K562 (cell line): ENCODE measurements at regions not wholly inside any gene's neighbourhood (a gene's known extent, or its start where the extent isn't known, plus 50 kb on each side); places are given as distances from the start of the nearest gene placed in this dataset.

Experiments used
- NCOA1 ChIP-seq: fragments of 450-650 bp; IDR thresholded peaks from 2 replicates; pipeline ENCODE4 v1.6.1; 2016; ENCODE audit warnings: low read depth
- SMC3 ChIP-seq: conservative IDR thresholded peaks from 2 replicates; pipeline ENCODE4 v1.6.1; 2011; ENCODE audit warnings: low read depth, low read length, improper control_type of control experiment; ENCODE audit not compliant: insufficient read depth
- WHSC1 ChIP-seq: IDR thresholded peaks from one replicate; pipeline ENCODE4 v1.6.1; 2012; ENCODE audit warnings: low read length, control low read depth, inconsistent platforms
- ZNF263 ChIP-seq: sonication (generic); formaldehyde crosslinking; IDR thresholded peaks from 2 replicates; pipeline ENCODE4 v1.8.0; 2022; ENCODE audit warnings: mild to moderate bottlenecking, missing genetic modification reagents, borderline replicate concordance
- ZNF707 ChIP-seq: fragments of 250-450 bp; sonication (Bioruptor Pico); conservative IDR thresholded peaks from 2 replicates; pipeline ENCODE4 v1.8.0; 2022; ENCODE audit warnings: inconsistent platforms, mild to moderate bottlenecking, moderate library complexity
- TF ChIP-seq, protein P1 (sequence below), 3 experiments: IDR thresholded peaks in 2 of 3; conservative IDR thresholded peaks in 1 of 3; 2 replicates each; pipeline ENCODE4 v1.5.1; 2011 to 2012; ENCODE audit warnings: low read length in 3 of 3, mild to moderate bottlenecking in 3 of 3, control low read depth in 2 of 3, improper control_type of control experiment in 1 of 3, inconsistent platforms in 1 of 3, low read depth in 1 of 3, mixed read lengths in 1 of 3, moderate library complexity in 1 of 3; ENCODE audit not compliant: insufficient read depth in 2 of 3
- TF ChIP-seq, protein P2 (sequence below): IDR thresholded peaks from 2 replicates; pipeline ENCODE4 v1.6.1; 2012; ENCODE audit warnings: low read depth, low read length, improper control_type of control experiment, borderline replicate concordance
- TF ChIP-seq, protein P3 (sequence below): fragments of 450-650 bp; IDR thresholded peaks from 2 replicates; pipeline ENCODE4 v1.6.1; 2016; ENCODE audit warnings: antibody characterized with exemption

DNA sequence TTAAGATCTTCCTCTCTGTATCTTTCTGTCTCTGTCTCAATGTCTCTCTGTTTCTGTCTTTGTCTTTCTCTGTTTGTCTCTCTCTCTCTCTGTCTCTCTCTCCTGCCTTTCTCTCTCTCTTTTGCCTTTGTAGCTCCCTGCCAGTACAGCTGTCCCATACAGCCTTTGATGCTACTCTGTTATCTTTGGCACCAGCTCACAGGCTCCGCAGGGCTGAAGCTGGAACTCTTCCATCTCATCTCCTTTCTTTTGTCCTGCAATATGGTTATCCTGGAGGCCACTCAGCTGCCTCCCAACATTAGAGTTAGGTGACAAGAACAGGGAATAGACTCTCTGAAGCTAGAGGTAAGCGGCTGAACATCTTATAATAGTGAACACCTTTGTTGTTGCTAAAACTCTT is 354.3 kb upstream of the NEGR1 start:
- TF ChIP-seq, protein P1, sequence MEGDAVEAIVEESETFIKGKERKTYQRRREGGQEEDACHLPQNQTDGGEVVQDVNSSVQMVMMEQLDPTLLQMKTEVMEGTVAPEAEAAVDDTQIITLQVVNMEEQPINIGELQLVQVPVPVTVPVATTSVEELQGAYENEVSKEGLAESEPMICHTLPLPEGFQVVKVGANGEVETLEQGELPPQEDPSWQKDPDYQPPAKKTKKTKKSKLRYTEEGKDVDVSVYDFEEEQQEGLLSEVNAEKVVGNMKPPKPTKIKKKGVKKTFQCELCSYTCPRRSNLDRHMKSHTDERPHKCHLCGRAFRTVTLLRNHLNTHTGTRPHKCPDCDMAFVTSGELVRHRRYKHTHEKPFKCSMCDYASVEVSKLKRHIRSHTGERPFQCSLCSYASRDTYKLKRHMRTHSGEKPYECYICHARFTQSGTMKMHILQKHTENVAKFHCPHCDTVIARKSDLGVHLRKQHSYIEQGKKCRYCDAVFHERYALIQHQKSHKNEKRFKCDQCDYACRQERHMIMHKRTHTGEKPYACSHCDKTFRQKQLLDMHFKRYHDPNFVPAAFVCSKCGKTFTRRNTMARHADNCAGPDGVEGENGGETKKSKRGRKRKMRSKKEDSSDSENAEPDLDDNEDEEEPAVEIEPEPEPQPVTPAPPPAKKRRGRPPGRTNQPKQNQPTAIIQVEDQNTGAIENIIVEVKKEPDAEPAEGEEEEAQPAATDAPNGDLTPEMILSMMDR (IDR thresholded peaks at IDR 0.05 in 2 of 3, conservative IDR thresholded peaks at IDR 0.05 in 1 of 3; ENCODE audit: insufficient read depth in 2 of 3, low read depth in 1 of 3, low read length in 3 of 3) = no peak
- TF ChIP-seq, protein P2, sequence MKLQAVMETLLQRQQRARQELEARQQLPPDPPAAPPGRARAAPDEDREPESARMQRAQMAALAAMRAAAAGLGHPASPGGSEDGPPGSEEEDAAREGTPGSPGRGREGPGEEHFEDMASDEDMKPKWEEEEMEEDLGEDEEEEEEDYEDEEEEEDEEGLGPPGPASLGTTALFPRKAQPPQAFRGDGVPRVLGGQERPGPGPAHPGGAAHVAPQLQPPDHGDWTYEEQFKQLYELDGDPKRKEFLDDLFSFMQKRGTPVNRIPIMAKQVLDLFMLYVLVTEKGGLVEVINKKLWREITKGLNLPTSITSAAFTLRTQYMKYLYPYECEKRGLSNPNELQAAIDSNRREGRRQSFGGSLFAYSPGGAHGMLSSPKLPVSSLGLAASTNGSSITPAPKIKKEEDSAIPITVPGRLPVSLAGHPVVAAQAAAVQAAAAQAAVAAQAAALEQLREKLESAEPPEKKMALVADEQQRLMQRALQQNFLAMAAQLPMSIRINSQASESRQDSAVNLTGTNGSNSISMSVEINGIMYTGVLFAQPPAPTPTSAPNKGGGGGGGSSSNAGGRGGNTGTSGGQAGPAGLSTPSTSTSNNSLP = no peak
- TF ChIP-seq SMC3 = no peak
- no peak for TF ChIP-seq ZNF707 (CRISPR knock-in tag)
- TF ChIP-seq, protein P3, sequence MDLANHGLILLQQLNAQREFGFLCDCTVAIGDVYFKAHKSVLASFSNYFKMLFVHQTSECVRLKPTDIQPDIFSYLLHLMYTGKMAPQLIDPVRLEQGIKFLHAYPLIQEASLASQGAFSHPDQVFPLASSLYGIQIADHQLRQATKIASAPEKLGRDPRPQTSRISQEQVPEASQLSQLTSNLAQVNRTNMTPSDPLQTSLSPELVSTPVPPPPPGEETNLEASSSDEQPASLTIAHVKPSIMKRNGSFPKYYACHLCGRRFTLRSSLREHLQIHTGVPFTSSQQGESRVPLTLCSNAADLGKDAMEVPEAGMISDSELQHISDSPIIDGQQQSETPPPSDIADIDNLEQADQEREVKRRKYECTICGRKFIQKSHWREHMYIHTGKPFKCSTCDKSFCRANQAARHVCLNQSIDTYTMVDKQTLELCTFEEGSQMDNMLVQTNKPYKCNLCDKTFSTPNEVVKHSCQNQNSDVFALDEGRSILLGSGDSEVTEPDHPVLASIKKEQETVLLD = no peak
- no peak for TF ChIP-seq ZNF263 (CRISPR knock-in tag)
- no peak for TF ChIP-seq WHSC1
- TF ChIP-seq NCOA1 = no peak
